Activated naive CD4-positive, alpha-beta T cell treated with anti-CD3 and anti-CD28 coated beads, Interleukin-2, amount 50 U/mL, for 24 hours (primary cell): ENCODE measurements at regions not wholly inside any gene's neighbourhood (a gene's known extent, or its start where the extent isn't known, plus 50 kb on each side); places are given as distances from the start of the nearest gene placed in this dataset.
"Not testable (repeated sequence)": the region's sequence is repeated elsewhere in the genome, so short reads cannot be mapped to it uniquely, and the experiment has no call there.

Source experiments
- H3K27ac Mint-ChIP-seq: one replicate; pipeline ENCODE4 v1.8.0; 2021; ENCODE audit warnings: mild to moderate bottlenecking, mixed read lengths
- H3K27me3 Mint-ChIP-seq: one replicate; pipeline ENCODE4 v1.8.0; 2021; ENCODE audit warnings: mixed read lengths
- H3K36me3 Mint-ChIP-seq: one replicate; pipeline ENCODE4 v1.8.0; 2021; ENCODE audit warnings: mixed read lengths
- H3K4me1 Mint-ChIP-seq: one replicate; pipeline ENCODE4 v1.8.0; 2021; ENCODE audit warnings: mixed read lengths
- H3K4me3 Mint-ChIP-seq: one replicate; pipeline ENCODE4 v1.8.0; 2021; ENCODE audit warnings: mild to moderate bottlenecking, mixed read lengths
- H3K9me3 Mint-ChIP-seq: one replicate; pipeline ENCODE4 v1.8.0; 2021; ENCODE audit warnings: mixed read lengths

DNA sequence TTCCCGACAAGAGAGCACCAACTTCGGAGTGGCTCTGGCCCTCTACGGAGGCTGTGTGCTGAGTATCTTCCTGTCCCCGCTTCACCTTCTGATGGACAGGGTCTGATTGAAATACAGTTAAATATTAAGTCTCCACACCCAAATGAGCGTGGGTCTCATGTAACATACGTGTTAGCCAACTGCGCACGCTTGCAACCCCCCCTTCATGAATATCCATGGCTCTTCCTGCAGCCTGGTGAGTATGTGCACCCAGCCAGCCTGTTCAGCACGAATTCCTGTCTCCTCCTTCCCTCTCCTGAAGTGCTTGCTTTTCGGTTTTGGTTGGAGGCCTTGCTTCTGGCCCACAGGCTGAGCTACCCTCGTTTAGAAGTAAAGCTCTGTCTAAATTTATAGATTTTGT, 102.9 kb upstream of the FRMD1 start:
- Mint-ChIP-seq H3K27ac (no peak overlapping the region), H3K27me3 (peaks cover 1% of the 10 kb centered on the region), H3K4me3 (no peak overlapping the region), H3K9me3 (no peaks in the 10 kb centered on the region), H3K4me1 (no peaks in the 10 kb centered on the region), H3K36me3 (no peaks in the 10 kb centered on the region)

GRCh38 chr6:168181316-168181715, 102.3 kb upstream of the FRMD1 start:
- no peaks in the 10 kb centered on the region for H3K4me1 Mint-ChIP-seq
- H3K27ac Mint-ChIP-seq: no peak overlapping the region
- no peaks in the 10 kb centered on the region for H3K36me3 Mint-ChIP-seq
- peaks cover 1% of the 10 kb centered on the region for H3K27me3 Mint-ChIP-seq
- H3K4me3 Mint-ChIP-seq: no peak overlapping the region
- H3K9me3 Mint-ChIP-seq: no peaks in the 10 kb centered on the region

GRCh38 chr6:168180548-168181011, 101.6 kb upstream of the FRMD1 start:
- Mint-ChIP-seq H3K27ac (no peak overlapping the region), H3K9me3 (no peaks in the 10 kb centered on the region), H3K4me1 (no peaks in the 10 kb centered on the region), H3K4me3 (no peak overlapping the region), H3K36me3 (no peaks in the 10 kb centered on the region), H3K27me3 (peaks cover 1% of the 10 kb centered on the region)

DNA sequence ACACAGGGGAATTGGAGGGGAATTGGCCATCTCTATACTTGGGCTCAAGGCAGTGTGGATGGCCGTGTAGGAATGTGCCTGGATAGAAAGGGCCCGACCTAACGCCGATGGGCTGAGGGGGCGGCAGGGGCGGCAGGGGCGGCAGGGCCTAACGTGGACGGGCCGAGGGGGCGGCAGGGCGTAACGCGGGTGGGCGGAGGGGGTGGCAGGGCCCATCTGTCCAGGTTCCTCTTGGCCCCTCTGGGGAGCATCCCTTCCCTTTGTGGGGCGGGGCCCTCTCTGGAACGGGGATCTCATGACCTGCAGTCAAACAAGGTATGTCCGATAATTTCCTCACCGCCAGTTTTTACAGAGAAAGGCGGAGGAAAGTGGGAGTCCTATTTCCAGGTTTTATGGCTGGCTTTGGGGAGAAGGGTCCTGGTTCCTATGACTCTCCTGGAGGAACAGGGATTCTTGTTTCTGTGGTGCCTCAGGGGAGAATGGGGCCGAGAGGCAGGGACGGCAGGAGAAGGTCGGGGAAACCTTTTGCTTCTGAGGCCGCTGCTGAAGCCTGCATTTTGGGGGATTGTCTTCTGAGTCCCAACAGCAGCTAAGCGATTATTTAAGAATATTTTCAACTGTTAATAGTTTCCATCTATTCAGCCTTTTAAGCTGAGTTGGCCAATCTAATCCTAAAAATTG, 100.8 kb upstream of the FRMD1 start:
- Mint-ChIP-seq H3K4me3 (no peak overlapping the region), H3K36me3 (no peaks in the 10 kb centered on the region), H3K27ac (no peak overlapping the region), H3K4me1 (no peaks in the 10 kb centered on the region), H3K9me3 (no peaks in the 10 kb centered on the region), H3K27me3 (peaks cover 1% of the 10 kb centered on the region)

DNA sequence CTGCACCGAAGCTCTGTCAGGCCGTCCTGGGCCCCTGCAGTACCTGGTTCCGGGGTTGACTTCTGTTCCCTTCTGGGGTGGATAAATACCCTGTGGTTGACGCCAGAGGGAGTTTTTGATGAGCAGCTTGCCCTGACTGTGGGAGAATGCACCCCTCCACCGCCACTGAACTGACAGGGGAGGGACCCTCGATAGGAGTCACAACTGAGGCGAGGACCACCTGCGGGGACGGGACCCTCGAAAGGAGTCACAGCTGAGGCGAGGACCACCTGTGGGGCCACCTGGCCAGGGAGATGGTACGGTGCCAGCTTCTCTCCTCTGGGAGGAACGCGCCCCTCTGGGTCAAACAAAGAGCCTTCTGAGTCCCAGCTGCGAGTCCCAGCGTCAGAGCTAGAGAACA, 100.1 kb upstream of the FRMD1 start:
- Mint-ChIP-seq H3K4me1 (no peaks in the 10 kb centered on the region), H3K27ac (no peak overlapping the region), H3K27me3 (peaks cover 1% of the 10 kb centered on the region), H3K4me3 (no peak overlapping the region), H3K36me3 (no peaks in the 10 kb centered on the region), H3K9me3 (no peaks in the 10 kb centered on the region)

DNA sequence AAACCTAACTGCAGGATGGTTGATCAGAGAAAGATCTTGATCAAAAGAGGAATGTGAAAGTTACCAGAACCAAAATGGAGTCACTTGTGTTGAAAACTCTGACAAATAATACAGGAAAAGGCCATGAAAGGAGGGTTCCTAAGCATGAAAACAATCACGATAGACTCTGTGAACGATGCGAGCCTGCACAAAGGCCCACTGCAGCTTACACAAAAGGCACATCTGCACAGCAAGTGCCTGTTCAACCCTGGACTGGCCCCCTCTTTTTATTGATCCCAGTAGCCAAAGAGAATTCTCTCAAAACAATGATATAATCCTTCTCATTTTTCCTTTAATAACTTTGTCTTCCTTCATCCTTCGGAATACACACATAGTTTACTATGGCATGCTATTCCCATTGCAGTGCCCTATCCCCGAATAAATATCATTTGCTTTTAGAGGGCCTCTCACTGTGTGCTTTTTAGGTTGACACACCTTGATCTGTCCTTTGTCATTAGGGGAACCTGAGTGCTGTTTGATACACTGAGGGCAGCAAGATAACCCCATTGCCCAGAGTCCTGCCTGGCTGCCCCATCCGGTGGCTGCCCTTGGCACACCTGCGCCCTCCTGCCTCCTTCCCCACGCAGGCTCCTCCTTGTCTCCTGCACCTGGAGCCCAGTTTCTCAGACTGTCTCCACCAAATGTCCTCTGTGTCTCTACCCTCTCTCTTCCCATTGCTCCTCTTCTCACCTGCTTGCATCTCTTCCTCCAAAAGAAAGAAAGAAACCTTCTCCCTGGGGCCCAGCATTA, 98.3 kb upstream of the FRMD1 start:
- Mint-ChIP-seq H3K27ac (no peak overlapping the region), H3K36me3 (no peaks in the 10 kb centered on the region), H3K9me3 (no peaks in the 10 kb centered on the region), H3K4me3 (no peak overlapping the region), H3K4me1 (no peaks in the 10 kb centered on the region), H3K27me3 (peaks cover 1% of the 10 kb centered on the region)

GRCh38 chr6:168171673-168172353, 92.8 kb upstream of the FRMD1 start:
- Mint-ChIP-seq H3K36me3 (no peaks in the 10 kb centered on the region), H3K4me1 (no peaks in the 10 kb centered on the region), H3K9me3 (no peaks in the 10 kb centered on the region), H3K27me3 (peaks cover 4% of the 10 kb centered on the region), H3K4me3 (no peak overlapping the region), H3K27ac (no peak overlapping the region)

DNA sequence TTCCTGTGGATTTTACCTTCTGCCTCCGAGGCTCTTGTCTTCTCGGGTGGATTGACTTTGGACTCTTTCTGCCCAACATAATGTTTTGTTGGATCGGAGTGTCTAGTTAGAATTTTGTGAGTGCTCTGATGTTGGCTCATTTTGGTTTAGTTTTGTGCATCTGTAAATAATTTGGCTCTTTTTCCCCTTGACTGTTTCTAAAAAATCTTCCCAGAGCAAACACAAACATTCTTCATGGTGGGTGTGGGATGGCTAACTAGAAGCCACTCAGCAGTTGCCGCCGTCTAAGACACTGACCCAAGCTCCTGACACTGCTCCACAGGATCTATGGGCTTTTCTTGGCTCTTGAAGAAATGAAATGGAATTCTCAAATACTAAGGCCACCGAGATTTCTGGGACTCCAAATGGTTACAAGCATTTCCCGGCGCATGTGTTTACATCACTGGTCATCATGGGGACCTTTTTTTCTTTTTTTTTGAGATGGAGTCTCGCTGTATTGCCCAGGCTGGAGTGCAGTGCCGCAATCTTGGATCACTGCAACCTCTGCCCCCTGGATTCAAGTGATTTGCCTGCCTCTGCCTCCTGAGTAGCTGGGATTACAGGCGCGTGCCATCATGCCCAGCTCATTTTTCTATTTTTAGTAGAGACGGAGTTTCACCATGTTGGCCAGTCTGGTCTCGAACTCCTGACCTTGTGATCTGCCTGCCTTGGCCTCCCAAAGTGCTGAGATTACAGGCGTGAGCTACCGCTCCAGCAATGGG, 92.0 kb upstream of the FRMD1 start:
- no peaks in the 10 kb centered on the region for H3K4me1 Mint-ChIP-seq
- no peaks in the 10 kb centered on the region for H3K9me3 Mint-ChIP-seq
- H3K27ac Mint-ChIP-seq: peak overlapping the region; percentile 42
- H3K4me3 Mint-ChIP-seq: no peak overlapping the region
- H3K27me3 Mint-ChIP-seq: peaks cover 4% of the 10 kb centered on the region
- H3K36me3 Mint-ChIP-seq: no peaks in the 10 kb centered on the region

GRCh38 chr6:168169624-168170023, 90.6 kb upstream of the FRMD1 start:
- Mint-ChIP-seq H3K4me1 (no peaks in the 10 kb centered on the region), H3K4me3 (no peak overlapping the region), H3K27me3 (peaks cover 6% of the 10 kb centered on the region), H3K36me3 (no peaks in the 10 kb centered on the region), H3K27ac (peak overlapping the region; percentile 30), H3K9me3 (no peaks in the 10 kb centered on the region)

- not testable (repeated sequence) for H3K4me1 Mint-ChIP-seq, H3K9me3 Mint-ChIP-seq, H3K27ac Mint-ChIP-seq, H3K36me3 Mint-ChIP-seq, H3K27me3 Mint-ChIP-seq, H3K4me3 Mint-ChIP-seq
Measured at GRCh38 chr6:168168936-168169335, 89.9 kb upstream of the FRMD1 start.

- not testable (repeated sequence) for H3K27me3 Mint-ChIP-seq, H3K36me3 Mint-ChIP-seq, H3K4me1 Mint-ChIP-seq, H3K9me3 Mint-ChIP-seq, H3K4me3 Mint-ChIP-seq
- H3K27ac Mint-ChIP-seq: peak overlapping the region; percentile 41
Measured at GRCh38 chr6:168168330-168168729, 89.3 kb upstream of the FRMD1 start.

DNA sequence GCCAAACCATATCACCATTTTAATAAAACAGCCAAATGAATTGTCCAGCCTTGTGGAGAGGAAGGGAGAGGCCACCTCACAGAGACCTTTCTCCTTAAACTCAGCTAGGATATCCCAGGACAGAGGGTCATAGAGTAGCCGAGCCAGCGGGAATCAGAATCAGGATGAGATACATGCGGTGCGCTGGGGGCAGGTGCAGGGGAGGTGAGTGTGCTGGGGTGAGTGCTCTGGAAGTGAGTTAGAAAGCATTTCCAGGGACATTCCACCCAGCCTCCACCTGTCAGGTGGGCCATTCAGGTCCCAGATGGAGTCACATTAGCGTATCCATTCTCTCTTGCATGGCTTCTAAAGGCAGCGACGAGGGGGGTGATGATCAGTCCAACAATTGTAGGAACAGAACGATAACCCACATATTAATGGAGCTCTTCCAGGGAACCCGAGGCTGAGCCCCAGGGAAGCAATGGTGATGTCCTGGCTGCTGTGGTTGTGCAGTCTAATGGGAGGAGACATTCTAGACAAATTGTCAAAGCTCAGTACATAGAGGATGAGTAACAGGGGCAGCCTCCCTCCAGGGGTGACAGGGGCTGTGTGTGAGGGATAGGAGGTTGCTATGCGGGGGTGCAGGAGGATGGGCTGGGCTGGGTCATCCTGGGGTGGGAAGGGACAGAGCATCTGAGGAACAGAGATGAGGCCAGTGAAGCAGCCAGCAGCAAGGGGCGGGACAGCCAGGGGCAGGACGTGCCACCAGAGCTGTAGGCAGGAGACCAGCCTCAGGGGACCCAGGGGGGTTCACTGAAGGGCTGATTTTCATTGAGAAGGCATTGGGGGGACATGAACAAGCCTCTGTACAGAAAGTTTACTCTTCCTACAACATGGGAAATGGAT, 88.7 kb upstream of the FRMD1 start:
- Mint-ChIP-seq H3K27me3 (peaks cover 8% of the 10 kb centered on the region), H3K4me3 (no peak overlapping the region), H3K9me3 (no peaks in the 10 kb centered on the region), H3K27ac (no peak overlapping the region), H3K36me3 (no peaks in the 10 kb centered on the region), H3K4me1 (no peaks in the 10 kb centered on the region)

DNA sequence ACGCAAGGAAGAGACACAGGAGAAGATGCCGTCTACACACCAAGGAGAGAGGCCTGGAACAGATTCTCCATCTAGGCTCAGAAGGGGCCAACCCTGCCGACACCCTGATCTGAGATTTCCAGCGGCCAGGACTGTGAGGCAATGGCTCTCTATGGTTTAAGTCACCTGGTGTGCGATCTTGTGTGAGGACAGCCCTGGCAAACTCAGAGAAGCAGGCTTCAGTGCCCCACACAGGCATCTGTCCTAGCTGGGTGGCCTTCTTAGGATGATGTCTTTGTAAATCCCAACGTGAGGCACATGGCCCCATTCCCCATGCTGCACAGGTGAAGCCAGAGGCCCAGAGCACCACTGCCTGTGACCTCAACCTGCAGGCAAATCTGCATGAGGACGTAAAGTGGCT, 87.6 kb upstream of the FRMD1 start:
- H3K27me3 Mint-ChIP-seq: peaks cover 8% of the 10 kb centered on the region
- H3K4me1 Mint-ChIP-seq: no peaks in the 10 kb centered on the region
- no peak overlapping the region for H3K4me3 Mint-ChIP-seq
- H3K9me3 Mint-ChIP-seq: no peaks in the 10 kb centered on the region
- no peaks in the 10 kb centered on the region for H3K36me3 Mint-ChIP-seq
- H3K27ac Mint-ChIP-seq: no peak overlapping the region

DNA sequence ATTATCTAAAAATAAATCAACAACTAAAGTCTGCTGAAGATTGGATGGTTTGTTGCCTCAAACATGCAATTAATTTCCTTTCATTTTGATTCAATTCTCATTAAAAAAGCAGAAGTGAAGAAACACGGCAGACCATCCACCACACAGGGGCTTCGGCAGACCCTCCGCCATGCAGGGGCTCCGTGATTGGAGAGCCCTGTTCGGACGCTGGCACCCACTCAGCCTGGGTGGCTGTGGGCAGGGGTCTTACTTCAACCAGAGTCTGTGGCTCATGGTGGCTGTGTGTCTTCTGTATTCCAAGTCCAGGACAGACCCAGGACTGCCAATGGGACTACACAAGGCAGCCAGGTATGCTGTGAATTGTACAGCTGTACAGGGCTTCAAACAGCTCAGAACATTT, 86.9 kb upstream of the FRMD1 start:
- Mint-ChIP-seq H3K27ac (no peak overlapping the region), H3K4me3 (no peak overlapping the region), H3K27me3 (peaks cover 6% of the 10 kb centered on the region), H3K4me1 (no peaks in the 10 kb centered on the region), H3K9me3 (no peaks in the 10 kb centered on the region), H3K36me3 (no peaks in the 10 kb centered on the region)

GRCh38 chr6:168165373-168165772, 86.4 kb upstream of the FRMD1 start:
- no peaks in the 10 kb centered on the region for H3K4me1 Mint-ChIP-seq
- no peak overlapping the region for H3K4me3 Mint-ChIP-seq
- peaks cover 4% of the 10 kb centered on the region for H3K27me3 Mint-ChIP-seq
- H3K36me3 Mint-ChIP-seq: no peaks in the 10 kb centered on the region
- no peak overlapping the region for H3K27ac Mint-ChIP-seq
- no peaks in the 10 kb centered on the region for H3K9me3 Mint-ChIP-seq
